ENCODE measurements at regions not wholly inside any gene's neighbourhood (a gene's known extent, or its start where the extent isn't known, plus 50 kb on each side); places are given as distances from the start of the nearest gene placed in this dataset.

DNA sequence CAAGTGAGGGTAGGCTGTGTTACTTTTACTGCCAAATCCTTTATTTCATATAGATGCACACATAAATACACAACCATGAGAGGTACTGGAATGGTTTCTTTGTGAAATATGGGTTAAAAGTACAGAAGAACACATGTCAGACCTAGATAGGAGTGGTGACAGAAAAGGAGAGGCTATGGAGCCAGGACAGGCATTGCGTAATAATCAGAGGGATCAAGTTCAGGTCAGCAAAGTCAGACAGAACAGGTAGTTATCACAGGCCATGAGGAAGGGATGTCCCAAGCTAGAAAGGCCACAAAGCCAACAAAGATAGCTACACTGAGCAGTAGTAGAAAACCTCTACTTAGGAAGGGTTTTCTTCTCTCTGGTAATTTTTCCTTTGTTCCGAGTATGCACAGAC lies 272.6 kb downstream of the KCNN2 start:
- no peak for TF ChIP-seq ETV6 (CRISPR knock-in tag; IDR thresholded peaks at IDR 0.05)
- TF ChIP-seq, protein P1, sequence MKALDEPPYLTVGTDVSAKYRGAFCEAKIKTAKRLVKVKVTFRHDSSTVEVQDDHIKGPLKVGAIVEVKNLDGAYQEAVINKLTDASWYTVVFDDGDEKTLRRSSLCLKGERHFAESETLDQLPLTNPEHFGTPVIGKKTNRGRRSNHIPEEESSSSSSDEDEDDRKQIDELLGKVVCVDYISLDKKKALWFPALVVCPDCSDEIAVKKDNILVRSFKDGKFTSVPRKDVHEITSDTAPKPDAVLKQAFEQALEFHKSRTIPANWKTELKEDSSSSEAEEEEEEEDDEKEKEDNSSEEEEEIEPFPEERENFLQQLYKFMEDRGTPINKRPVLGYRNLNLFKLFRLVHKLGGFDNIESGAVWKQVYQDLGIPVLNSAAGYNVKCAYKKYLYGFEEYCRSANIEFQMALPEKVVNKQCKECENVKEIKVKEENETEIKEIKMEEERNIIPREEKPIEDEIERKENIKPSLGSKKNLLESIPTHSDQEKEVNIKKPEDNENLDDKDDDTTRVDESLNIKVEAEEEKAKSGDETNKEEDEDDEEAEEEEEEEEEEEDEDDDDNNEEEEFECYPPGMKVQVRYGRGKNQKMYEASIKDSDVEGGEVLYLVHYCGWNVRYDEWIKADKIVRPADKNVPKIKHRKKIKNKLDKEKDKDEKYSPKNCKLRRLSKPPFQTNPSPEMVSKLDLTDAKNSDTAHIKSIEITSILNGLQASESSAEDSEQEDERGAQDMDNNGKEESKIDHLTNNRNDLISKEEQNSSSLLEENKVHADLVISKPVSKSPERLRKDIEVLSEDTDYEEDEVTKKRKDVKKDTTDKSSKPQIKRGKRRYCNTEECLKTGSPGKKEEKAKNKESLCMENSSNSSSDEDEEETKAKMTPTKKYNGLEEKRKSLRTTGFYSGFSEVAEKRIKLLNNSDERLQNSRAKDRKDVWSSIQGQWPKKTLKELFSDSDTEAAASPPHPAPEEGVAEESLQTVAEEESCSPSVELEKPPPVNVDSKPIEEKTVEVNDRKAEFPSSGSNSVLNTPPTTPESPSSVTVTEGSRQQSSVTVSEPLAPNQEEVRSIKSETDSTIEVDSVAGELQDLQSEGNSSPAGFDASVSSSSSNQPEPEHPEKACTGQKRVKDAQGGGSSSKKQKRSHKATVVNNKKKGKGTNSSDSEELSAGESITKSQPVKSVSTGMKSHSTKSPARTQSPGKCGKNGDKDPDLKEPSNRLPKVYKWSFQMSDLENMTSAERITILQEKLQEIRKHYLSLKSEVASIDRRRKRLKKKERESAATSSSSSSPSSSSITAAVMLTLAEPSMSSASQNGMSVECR (CRISPR knock-in tag; IDR thresholded peaks at IDR 0.05; ENCODE audit: borderline replicate concordance): no peak
- TF ChIP-seq, protein P2, sequence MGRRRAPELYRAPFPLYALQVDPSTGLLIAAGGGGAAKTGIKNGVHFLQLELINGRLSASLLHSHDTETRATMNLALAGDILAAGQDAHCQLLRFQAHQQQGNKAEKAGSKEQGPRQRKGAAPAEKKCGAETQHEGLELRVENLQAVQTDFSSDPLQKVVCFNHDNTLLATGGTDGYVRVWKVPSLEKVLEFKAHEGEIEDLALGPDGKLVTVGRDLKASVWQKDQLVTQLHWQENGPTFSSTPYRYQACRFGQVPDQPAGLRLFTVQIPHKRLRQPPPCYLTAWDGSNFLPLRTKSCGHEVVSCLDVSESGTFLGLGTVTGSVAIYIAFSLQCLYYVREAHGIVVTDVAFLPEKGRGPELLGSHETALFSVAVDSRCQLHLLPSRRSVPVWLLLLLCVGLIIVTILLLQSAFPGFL (CRISPR knock-in tag; IDR thresholded peaks at IDR 0.05; ENCODE audit: borderline replicate concordance): no peak
